ENCODE measurements at regions not wholly inside any gene's neighbourhood (a gene's known extent, or its start where the extent isn't known, plus 50 kb on each side); places are given as distances from the start of the nearest gene placed in this dataset.
A peak's percentile ranks its signal among the peaks of the same experiment; 100 is the strongest.

- DNase-seq: no peak
Measured at GRCh38 chr9:19583890-19584289, 175.1 kb downstream of the ACER2 start.

GRCh38 chr9:19577411-19577810, 168.6 kb downstream of the ACER2 start:
- no peak for DNase-seq

- DNase-seq: no peak
Measured at GRCh38 chr9:19568946-19569345, 160.1 kb downstream of the ACER2 start.

- no peak for DNase-seq
Measured at GRCh38 chr9:19564396-19565061, 155.7 kb downstream of the ACER2 start.

- no peak for DNase-seq
Measured at GRCh38 chr9:19555214-19555613, 146.4 kb downstream of the ACER2 start.

- no peak for DNase-seq
Measured at GRCh38 chr9:19554529-19554928, 145.7 kb downstream of the ACER2 start.

- no peak for DNase-seq
Measured at GRCh38 chr9:19553441-19553840, 144.6 kb downstream of the ACER2 start.

- DNase-seq: no peak
Measured at GRCh38 chr9:19552282-19553105, 143.7 kb downstream of the ACER2 start.

GRCh38 chr9:19551124-19551929, 142.5 kb downstream of the ACER2 start:
- no peak for DNase-seq

- DNase-seq: no peak
Measured at GRCh38 chr9:19550009-19550408, 141.2 kb downstream of the ACER2 start.

- no peak for DNase-seq
Measured at GRCh38 chr9:19533373-19533772, 124.6 kb downstream of the ACER2 start.

GRCh38 chr9:19527663-19528062, 118.9 kb downstream of the ACER2 start:
- no peak for DNase-seq

- DNase-seq: no peak
Measured at GRCh38 chr9:19522558-19522957, 113.7 kb downstream of the ACER2 start.

GRCh38 chr9:19521205-19521604, 112.4 kb downstream of the ACER2 start:
- no peak for DNase-seq

GRCh38 chr9:19517202-19517942, 108.6 kb downstream of the ACER2 start:
- DNase-seq: peak; percentile 43

GRCh38 chr9:19516348-19516747, 107.5 kb downstream of the ACER2 start:
- DNase-seq: no peak

- no peak for DNase-seq
Measured at GRCh38 chr9:19513671-19514275, 105.0 kb downstream of the ACER2 start.

GRCh38 chr9:19512103-19512832, 103.5 kb downstream of the ACER2 start:
- DNase-seq: no peak

- DNase-seq: no peak
Measured at GRCh38 chr9:19511694-19512093, 102.9 kb downstream of the ACER2 start.

- no peak for DNase-seq
Measured at GRCh38 chr9:19510907-19511306, 102.1 kb downstream of the ACER2 start.

Measured in stimulated activated CD8-positive, alpha-beta memory T cell treated with anti-CD3 and anti-CD28 coated beads, Interleukin-4, amount 100 ng/mL, for 48 hours (primary cell).